NCI-H2107 treated with DMSO at 0.1 percent for 48 hours (cell line): ENCODE measurements at regions not wholly inside any gene's neighbourhood (a gene's known extent, or its start where the extent isn't known, plus 50 kb on each side); places are given as distances from the start of the nearest gene placed in this dataset.
A peak's percentile ranks its signal among the peaks of the same experiment; 100 is the strongest.
"Not testable (repeated sequence)": the region's sequence is repeated elsewhere in the genome, so short reads cannot be mapped to it uniquely, and the experiment has no call there.

Experiments
- DNase-seq: peaks from one replicate; lab custom pipeline; 2025; ENCODE audit not compliant: unreplicated experiment; lab: John Stamatoyannopoulos, UW

DNA sequence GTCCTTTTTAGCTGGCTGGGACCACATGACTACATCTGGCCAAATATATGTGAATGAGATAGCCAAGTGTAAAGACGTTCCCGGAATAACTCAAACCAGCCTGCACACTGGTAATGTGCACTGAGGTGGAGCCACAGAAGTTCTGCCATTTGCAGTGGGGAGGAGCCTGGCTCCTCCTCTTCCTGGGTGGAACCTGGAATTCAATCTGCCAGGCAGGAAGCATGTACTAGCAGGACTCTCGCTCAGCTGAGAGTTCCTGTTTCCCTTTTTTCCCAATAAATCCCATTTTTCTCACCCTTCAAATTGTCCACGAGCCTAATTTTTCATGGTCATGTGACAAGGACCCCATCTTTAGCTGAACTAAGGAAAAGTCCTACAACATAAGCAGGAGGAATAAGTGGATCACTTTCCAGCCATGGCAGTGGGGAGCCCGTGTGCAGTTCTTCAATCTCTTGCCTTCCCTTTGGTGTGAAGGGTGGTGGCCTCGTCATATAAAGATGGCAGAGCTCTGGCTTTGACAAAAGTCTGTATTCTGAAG is 183.2 kb downstream of the UXS1 start:
- DNase-seq: no peak

DNA sequence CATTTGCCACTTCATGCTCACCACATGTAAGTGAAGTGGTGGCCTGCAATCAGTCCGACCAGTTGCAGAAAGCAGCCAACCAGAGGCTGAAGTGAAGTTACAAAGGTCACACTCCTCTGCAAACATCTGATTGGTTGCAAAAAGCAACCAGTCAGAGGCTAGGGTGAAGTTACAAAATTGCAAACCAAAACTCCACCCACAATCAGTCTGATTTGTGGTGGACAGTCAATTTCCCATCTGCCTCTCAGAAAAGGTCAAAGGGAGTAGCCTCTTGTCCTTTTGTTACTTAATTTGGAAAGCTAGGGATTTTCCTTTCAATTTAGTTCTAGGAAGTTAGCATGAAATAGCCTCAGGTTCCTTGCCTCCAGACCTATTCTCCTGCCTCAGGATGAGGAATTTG is 185.0 kb downstream of the UXS1 start:
- DNase-seq: no peak

DNA sequence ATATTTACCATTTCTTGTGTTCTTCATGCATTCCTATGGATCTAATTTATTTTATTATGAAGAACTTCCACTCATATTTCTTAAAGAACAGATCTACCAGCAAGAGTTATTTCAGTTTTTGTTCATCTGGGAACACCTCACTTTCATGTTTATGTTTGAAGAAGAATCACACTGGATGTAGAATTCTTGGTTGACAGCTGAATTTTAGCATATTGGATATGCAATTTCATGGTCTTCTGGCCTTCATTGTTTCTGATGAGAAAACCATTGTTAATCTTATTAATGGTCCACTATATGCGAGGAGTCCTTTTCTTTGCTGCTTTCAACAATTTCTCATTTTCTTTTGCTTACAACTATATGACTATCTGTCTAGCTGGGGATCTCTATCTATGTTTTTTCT is 189.2 kb downstream of the UXS1 start:
- DNase-seq: no peak

DNA sequence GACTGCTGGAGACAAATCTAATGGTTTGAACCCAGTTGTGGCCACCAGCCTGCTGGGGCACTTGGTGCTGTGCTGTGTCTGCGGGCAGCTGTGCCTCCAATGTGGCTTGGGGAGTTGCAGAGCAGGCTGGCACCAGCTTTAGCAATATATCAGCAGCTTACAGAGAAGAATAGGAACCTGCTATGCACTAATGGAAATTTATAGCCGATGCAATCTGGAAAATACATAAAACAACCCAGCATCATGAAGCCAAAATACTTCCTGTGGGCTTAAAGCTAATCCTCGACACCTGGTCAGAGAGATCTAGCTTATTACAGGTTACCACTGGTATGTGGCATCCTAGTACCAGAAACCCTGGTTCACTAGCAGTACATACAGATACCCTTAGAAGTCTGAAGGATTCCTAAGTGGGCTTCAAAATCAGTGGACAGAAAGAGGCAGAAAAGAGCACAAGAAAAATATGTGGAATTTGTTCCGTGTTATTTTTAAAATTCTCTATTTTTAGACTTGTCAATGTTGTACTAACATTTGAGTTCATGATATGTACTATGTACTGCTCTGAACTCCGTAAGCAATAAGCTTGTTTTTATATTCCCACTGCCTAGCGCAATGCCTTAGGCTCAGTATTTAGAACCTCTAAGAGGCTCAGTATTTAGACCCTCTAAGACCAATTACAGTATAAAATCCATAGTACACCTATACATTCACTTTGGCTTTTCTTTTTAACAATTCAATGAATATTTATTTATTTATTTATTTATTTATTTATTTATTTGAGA is 194.7 kb downstream of the UXS1 start:
- no peak for DNase-seq

DNA sequence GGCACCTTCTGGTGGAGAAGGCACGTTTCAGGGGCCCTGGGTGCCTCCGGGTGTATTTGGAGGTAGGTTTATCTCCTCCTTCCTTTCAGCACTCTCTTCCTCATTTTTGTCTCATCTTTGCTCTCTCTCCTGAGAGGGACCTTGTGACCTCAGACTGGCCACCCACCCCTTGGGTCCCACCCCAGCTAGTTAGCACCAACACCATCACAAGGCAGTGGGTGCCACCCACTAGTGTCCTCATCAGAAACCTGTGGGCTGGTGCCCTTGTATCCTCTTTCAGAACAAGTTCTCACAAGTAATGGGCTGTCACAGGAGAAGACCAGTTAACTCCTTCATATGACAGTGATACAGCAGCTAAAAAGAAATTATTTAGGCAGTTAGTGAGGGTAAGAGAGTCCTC is 196.4 kb downstream of the UXS1 start:
- DNase-seq: no peak

DNA sequence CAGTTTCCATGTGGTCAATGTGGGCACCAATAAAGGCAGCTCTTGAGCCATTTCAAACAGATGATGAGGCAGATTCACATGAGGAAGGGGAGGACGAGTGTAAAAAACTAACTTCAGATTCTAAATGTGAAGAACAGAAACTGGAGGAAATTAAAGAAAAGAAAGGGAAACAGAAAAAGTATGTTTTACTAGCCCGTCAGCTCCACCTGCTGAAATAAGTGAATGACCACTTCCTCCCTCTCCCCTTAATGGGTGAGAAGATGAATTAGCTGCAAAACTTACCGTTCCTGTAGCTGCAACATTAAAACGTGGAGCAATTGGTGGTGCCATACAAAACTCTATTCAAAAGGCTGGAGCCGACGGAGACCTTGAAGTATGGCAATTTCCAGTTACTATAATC is 203.5 kb downstream of the UXS1 start:
- no peak for DNase-seq

DNA sequence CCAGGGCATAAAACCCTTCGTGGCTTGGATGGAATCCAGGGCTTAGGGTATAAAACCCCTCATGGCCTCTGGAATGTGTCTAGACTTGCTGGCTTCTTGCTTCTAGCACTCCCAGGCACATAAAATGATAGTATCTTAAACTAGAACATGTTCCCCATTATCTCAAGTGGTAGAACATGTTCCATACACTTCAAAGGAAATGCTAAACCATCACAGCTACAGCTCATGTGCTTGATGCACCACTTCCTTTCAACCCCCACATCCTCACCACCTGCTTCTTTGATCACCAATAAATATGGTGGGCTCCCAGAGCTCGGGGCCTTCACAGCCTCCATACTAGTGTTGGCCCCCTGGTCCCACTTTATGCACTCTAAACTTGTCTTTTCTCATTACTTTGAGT is 204.3 kb downstream of the UXS1 start:
- not testable (repeated sequence) for DNase-seq

DNA sequence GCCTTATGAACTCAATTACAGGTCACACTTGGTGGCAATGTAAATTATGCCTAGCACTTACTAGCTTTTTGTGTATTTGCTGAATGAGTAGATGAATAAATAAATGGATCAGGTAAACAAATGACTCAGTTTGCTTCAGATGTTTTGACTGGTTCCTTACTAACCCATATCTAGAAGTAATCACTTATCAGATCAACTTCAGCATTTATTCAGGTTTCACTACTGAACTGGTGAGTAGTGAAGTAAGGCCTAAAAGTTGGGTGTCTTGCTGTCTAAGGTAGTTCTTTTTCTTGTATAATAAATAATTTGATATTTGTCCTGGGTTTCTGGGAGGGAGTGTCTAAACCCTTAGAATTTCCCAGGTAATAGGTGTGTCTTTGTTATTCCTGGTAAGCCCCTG is 205.0 kb downstream of the UXS1 start:
- DNase-seq: no peak

DNA sequence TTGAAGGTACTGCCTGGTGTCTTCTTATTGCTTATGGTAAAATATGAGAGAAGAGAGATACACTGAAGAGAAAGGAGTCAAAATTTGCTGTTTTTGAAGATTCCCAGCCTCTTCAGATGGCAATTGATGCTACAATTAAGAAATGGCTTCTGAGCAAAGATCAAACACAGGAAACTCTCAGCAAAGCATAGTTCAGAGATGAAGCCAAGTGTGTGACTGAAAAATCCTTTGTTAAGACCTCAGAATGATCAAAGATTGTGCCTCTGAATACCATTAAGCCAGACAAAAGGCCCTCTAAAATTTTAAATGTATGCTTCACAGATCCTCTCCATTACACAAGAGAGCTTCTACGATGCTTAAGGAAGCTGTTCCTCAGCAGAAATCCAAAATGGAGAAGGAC is 216.3 kb downstream of the UXS1 start:
- DNase-seq: no peak

DNA sequence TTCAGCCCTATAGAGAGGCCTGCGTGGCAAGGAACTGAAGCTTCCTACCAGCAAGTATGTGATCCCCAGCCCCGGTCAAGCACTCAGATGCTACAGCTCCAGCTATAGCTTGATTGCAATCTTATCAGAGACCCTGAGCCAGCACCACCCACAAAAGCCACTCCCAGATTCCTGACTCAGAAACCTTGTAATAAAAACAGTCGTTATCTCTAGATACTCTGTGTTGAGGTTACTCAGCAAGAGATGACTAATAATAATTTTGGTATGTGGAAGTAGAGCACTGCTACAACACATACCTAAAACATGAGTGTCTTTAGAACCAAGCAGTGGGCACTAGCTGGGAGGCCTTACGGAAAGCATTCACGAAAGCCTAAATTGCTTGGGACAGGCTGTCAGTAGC is 216.9 kb downstream of the UXS1 start:
- no peak for DNase-seq

DNA sequence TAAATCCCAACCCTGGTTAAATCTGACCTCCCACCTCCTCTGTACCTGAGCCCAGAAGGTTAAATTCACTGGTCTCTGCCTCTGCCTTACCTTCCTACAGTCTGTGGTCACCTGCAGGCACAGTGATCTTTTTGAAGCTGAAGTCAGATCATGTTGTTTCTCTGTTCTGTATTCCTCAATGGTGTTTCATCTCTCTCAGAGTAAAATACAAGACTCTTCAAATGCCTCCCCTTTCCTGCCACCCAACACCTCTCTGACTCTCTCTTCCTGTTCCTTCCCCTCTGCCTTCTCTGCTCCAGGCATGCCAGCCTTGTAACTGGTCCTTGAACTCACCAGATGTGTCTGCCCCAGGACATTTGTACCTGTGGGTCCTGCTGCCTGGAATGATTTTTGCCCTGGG is 219.3 kb downstream of the UXS1 start:
- DNase-seq: no peak

DNA sequence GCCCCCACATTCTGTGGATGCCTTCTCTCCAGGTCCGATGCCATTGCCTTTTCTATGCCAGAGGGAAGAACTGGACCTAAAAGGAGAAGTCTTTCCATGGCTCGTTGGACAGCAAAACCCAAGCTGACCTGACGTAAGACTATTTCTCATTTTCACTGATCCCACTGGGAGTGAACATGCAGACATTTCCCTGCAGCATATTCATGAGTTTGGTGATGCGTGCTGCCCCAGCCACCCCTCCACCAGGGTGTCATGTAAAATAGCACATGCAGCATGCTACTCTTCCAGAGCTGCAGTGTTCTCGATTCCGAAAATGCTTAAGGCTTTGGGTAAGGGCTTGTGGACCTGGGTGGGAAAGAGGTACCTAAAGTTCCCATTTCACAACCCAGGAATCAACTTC is 221.2 kb downstream of the UXS1 start:
- no peak for DNase-seq

DNA sequence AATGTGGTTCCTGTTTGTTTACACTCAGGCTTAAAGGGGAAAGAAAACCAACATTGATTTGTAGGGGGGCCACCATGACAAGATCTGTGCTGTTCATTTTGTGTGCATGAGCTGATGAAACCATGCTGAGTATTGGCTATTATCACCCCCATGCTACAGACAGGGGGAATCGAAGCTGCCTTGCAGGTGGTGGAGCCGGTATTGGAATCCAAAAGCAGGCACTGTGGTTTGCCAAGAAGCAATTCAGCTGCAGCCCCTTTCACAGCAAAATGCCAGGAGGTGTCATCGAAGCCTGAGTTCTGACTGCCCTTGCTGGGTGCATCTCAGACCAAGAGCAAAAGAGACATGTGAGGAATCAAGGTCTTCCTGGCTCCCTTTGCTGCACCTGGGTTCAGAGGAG is 221.9 kb downstream of the UXS1 start:
- DNase-seq: no peak

DNA sequence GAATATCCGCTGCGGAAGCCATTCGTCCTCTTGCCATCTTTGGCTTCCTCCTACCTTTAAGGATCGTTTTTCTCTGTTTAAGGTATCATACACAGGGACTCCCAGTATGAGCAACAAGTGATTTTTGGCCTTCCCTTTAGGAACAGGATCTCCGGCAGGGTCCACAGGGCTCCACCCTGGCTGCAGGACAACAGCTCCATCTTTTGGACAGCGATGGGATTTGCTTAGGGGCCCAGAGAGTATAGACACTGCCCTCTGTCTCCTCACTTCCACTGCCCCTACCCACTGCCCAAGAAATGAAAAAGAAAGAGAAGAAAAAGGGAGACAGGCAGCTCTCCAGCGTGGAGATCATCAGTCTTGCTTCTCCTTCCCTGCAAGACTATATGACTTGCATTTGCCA is 224.5 kb downstream of the UXS1 start:
- no peak for DNase-seq

DNA sequence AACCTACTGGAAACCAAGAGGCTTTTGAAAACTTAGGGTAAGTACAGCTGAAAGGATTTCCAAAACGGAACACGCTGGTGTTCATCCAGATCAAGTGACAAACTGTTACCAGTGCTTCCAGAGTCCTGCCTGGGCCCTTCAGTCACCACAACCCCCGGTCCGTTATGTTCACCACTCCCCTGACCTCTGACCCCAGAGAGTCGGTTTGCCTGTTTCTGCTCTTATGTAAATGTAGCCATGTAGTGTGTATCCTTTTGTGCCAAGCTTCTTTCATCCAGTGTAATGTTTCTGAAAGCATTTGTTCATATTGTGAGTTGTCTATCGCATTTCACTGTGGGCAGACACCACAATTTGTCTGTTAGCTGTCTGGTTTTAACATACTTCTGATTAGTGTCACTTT is 217.5 kb downstream of the NCK2 start:
- no peak for DNase-seq

DNA sequence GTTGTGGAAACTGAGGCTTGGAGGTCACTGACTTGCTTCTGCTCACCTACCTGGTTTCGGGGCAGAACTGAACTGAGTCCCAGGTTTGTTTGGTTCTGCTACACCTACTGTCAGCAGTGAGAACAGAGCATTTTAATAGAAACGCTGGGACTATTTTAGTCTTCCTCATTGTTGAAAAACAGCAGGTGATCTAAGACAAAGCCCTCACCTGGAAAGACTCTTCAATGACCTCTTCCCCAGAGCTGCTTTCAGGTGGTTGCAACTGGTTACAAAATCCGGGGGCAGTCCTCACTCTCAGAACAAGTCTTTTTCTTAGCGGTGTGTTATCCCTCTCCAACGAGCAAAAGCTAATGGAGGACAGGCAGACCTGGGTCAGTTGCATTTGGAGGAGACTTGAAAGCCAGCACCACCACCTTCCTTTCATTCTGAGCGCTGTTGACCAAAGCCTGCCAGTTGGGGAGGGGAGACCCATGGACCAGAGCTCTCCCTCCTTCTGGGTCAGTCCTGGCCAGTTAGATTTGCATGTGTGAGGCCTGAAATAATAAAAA is 217.0 kb downstream of the NCK2 start:
- peak; percentile 44 for DNase-seq

DNA sequence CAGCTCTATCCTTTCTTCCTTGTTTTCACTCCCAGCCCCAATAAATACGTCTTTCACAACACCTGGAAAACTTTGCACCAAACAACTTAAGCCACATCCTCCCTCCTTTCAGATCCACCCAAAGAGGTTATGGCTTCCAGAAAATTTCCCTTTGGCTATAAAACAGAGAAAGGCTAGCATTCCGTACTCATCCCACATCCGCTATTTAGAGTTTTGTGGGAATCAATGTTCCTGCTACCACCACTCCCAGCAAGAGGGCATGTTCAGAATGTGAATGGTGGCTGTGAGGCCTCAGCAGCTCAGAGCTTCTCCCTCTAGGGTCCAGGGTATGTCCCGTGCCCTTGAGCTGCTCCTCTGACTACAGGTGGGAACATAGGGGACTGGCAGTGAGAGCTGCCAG is 214.6 kb downstream of the NCK2 start:
- DNase-seq: no peak

DNA sequence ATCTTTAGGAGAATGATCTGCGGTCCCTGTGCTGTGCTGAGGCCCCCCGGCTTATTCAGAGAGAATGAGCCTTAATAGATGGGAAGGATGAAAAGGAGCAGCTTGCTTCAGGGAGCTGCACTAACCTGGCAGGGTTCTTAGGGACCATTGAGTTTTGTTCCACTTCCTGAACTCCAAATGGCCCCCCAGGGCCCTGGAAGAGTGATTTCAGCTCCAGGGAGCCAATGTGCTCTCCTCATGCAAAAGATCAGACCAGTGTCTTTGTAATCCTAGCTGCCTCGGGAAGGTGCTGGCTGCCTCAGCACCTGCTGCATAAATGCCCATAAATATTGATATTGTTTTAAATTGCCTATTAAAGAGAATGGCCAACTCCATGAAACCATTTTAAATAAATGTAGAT is 210.2 kb downstream of the NCK2 start:
- DNase-seq: peak; percentile 91

DNA sequence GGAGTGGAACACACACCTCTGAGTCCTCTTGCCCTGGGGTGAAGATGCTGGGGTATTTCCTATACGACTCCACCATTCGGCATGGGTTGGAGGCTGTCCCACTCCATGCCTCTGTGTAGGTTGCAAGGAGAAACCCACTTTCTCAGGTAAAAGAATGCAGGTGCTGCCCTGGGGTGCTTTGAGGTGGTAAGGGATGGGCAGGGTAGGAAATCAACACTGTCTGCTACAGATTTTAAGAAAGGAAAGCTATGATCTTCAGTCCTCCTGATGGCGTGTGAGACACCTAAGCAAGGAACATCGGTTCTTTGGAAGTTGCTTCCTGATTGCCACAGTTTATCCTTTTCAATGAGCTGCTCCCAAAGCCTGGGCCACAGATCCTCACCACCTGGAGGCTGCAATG is 209.2 kb downstream of the NCK2 start:
- no peak for DNase-seq

DNA sequence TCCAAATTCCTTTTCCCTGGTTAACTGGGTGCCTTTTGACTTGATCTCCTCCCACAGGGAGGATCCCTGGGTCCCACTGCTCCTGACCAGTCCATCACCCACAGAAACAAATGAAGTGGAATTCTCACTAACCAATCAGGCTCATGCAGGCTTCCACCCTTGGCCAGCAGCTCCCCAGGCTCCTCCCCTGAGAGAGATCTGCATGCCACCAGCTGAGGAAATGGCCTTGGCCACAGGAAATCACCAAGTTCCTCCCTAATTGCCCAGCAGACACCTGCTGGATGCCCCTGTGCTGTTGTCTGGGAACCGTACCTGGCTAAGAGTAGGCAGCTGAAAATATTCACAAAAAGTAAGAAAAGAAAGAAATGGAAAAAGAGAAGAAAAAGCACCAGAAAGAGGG is 207.4 kb downstream of the NCK2 start:
- no peak for DNase-seq

DNA sequence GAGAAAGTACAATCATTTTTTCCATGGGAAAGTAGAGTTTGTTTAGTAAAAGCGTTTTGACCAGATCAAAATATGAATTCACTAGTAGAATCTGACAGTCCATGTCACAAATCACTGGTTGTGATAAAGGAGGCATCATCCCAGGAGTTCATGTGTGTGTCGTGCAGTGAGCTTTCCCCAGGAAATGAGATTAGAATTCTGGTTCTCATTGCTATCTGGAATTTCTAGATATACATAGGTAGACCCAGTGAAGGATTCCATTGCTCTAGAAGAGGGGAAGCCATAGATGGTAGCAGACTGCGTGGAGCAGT is 206.6 kb downstream of the NCK2 start:
- DNase-seq: no peak

DNA sequence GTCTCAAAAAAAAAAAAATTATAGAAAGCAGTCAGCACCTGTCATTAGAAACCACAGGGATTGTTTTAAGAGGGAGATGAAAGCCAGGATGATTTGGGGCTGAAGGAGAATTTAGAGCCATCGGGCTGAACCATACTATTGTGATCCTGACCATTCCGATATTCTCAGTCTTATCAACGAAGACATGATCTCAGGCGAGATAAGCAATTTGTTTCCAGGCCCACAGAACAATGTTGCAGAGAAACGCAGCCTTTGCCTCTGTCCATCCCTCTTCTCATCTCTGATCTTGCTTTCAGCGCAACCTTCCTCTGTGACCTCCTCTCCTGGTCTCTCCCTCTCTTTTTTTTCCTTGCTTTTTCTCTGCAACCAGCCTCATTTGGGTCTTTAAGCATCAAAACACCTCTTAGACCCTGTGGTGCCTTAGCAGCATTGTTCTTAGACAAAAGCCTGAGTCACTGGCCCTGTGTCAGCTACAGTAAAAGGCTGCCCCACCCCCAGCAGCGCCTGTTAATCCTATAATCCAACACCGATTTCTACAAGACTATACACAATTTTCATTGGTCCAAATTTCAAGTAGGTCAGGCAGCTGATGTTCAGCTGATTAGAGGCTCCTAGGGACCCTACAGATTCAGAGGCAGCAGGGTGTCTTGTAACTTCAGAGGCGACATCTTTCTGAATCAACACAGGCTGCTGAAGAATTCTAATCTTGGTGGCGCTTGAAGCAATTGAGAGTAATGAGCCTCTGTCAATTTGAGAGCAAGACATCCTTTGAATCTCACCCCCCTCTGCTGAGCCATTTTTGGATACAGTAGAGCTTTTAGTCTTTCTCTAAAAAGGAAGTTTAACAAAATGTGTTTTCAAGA is 206.0 kb downstream of the NCK2 start:
- peak; percentile 56 for DNase-seq
